NT2/D1 (cell line): ENCODE measurements at regions not wholly inside any gene's neighbourhood (a gene's known extent, or its start where the extent isn't known, plus 50 kb on each side); places are given as distances from the start of the nearest gene placed in this dataset.

Experiments used
- SUZ12 ChIP-seq: IDR thresholded peaks from 2 replicates; pipeline ENCODE4 v1.6.1; 2011; ENCODE audit not compliant: insufficient read length, insufficient read depth; ENCODE audit errors: extremely low read depth
- YY1 ChIP-seq: IDR thresholded peaks from 2 replicates; pipeline ENCODE4 v1.6.1; 2011; ENCODE audit not compliant: insufficient read length, insufficient read depth
- ZNF274 ChIP-seq: IDR thresholded peaks from 2 replicates; pipeline ENCODE4 v1.6.1; 2011; ENCODE audit warnings: mild to moderate bottlenecking, low read depth, low read length

DNA sequence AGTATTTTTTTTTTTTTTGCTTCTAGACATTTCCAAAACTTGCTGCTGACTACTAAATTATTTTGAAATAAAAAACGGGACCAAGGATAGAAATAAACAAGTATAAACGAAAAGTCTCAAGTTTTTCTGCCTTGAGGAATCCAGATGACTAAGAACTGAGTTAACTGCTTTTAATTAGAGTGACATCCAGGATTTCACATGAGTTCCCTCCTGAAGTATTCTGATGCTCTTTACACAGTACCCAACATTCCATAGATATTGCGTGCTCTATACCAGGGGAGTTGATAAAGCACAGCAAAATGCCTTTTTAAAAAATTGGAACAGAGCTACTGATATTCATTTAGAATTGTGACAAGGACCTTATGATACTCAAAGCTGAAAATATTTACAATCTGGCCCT, 618.0 kb downstream of the CCDC85A start:
- TF ChIP-seq SUZ12 (no peak), YY1 (no peak), ZNF274 (no peak)
